ENCODE measurements at regions not wholly inside any gene's neighbourhood (a gene's known extent, or its start where the extent isn't known, plus 50 kb on each side); places are given as distances from the start of the nearest gene placed in this dataset.

DNA sequence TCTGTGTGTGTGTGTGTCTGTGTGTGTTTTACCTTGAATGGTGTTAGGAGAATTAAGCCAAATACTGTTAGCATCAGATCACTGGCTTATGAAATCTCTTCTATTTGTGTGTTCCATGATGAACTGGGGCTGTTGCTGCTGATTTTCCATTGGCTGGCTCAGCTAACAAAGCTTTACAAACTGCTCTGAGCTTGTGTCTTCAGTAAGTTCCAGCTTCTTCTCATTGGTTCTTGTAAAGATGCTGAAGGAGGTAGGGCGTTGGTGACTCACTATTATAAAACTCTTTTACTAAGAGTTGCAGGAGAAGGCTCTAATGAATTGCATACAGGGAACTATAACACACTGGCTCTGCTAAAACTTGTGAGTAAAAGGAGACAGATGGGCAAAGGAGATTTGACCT is 136.4 kb upstream of the PRKCQ start (continued):
- TF ChIP-seq, protein P1, sequence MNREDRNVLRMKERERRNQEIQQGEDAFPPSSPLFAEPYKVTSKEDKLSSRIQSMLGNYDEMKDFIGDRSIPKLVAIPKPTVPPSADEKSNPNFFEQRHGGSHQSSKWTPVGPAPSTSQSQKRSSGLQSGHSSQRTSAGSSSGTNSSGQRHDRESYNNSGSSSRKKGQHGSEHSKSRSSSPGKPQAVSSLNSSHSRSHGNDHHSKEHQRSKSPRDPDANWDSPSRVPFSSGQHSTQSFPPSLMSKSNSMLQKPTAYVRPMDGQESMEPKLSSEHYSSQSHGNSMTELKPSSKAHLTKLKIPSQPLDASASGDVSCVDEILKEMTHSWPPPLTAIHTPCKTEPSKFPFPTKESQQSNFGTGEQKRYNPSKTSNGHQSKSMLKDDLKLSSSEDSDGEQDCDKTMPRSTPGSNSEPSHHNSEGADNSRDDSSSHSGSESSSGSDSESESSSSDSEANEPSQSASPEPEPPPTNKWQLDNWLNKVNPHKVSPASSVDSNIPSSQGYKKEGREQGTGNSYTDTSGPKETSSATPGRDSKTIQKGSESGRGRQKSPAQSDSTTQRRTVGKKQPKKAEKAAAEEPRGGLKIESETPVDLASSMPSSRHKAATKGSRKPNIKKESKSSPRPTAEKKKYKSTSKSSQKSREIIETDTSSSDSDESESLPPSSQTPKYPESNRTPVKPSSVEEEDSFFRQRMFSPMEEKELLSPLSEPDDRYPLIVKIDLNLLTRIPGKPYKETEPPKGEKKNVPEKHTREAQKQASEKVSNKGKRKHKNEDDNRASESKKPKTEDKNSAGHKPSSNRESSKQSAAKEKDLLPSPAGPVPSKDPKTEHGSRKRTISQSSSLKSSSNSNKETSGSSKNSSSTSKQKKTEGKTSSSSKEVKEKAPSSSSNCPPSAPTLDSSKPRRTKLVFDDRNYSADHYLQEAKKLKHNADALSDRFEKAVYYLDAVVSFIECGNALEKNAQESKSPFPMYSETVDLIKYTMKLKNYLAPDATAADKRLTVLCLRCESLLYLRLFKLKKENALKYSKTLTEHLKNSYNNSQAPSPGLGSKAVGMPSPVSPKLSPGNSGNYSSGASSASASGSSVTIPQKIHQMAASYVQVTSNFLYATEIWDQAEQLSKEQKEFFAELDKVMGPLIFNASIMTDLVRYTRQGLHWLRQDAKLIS (CRISPR knock-in tag; IDR thresholded peaks at IDR 0.05): no peak
- TF ChIP-seq, protein P2, sequence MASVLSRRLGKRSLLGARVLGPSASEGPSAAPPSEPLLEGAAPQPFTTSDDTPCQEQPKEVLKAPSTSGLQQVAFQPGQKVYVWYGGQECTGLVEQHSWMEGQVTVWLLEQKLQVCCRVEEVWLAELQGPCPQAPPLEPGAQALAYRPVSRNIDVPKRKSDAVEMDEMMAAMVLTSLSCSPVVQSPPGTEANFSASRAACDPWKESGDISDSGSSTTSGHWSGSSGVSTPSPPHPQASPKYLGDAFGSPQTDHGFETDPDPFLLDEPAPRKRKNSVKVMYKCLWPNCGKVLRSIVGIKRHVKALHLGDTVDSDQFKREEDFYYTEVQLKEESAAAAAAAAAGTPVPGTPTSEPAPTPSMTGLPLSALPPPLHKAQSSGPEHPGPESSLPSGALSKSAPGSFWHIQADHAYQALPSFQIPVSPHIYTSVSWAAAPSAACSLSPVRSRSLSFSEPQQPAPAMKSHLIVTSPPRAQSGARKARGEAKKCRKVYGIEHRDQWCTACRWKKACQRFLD (CRISPR knock-in tag; IDR thresholded peaks at IDR 0.05): no peak
- TF ChIP-seq, protein P3, sequence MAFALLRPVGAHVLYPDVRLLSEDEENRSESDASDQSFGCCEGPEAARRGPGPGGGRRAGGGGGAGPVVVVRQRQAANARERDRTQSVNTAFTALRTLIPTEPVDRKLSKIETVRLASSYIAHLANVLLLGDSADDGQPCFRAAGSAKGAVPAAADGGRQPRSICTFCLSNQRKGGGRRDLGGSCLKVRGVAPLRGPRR (CRISPR knock-in tag; IDR thresholded peaks at IDR 0.05): no peak
- TF ChIP-seq ZNF707 (CRISPR knock-in tag; conservative IDR thresholded peaks at IDR 0.05): no peak
- TF ChIP-seq, protein P4, sequence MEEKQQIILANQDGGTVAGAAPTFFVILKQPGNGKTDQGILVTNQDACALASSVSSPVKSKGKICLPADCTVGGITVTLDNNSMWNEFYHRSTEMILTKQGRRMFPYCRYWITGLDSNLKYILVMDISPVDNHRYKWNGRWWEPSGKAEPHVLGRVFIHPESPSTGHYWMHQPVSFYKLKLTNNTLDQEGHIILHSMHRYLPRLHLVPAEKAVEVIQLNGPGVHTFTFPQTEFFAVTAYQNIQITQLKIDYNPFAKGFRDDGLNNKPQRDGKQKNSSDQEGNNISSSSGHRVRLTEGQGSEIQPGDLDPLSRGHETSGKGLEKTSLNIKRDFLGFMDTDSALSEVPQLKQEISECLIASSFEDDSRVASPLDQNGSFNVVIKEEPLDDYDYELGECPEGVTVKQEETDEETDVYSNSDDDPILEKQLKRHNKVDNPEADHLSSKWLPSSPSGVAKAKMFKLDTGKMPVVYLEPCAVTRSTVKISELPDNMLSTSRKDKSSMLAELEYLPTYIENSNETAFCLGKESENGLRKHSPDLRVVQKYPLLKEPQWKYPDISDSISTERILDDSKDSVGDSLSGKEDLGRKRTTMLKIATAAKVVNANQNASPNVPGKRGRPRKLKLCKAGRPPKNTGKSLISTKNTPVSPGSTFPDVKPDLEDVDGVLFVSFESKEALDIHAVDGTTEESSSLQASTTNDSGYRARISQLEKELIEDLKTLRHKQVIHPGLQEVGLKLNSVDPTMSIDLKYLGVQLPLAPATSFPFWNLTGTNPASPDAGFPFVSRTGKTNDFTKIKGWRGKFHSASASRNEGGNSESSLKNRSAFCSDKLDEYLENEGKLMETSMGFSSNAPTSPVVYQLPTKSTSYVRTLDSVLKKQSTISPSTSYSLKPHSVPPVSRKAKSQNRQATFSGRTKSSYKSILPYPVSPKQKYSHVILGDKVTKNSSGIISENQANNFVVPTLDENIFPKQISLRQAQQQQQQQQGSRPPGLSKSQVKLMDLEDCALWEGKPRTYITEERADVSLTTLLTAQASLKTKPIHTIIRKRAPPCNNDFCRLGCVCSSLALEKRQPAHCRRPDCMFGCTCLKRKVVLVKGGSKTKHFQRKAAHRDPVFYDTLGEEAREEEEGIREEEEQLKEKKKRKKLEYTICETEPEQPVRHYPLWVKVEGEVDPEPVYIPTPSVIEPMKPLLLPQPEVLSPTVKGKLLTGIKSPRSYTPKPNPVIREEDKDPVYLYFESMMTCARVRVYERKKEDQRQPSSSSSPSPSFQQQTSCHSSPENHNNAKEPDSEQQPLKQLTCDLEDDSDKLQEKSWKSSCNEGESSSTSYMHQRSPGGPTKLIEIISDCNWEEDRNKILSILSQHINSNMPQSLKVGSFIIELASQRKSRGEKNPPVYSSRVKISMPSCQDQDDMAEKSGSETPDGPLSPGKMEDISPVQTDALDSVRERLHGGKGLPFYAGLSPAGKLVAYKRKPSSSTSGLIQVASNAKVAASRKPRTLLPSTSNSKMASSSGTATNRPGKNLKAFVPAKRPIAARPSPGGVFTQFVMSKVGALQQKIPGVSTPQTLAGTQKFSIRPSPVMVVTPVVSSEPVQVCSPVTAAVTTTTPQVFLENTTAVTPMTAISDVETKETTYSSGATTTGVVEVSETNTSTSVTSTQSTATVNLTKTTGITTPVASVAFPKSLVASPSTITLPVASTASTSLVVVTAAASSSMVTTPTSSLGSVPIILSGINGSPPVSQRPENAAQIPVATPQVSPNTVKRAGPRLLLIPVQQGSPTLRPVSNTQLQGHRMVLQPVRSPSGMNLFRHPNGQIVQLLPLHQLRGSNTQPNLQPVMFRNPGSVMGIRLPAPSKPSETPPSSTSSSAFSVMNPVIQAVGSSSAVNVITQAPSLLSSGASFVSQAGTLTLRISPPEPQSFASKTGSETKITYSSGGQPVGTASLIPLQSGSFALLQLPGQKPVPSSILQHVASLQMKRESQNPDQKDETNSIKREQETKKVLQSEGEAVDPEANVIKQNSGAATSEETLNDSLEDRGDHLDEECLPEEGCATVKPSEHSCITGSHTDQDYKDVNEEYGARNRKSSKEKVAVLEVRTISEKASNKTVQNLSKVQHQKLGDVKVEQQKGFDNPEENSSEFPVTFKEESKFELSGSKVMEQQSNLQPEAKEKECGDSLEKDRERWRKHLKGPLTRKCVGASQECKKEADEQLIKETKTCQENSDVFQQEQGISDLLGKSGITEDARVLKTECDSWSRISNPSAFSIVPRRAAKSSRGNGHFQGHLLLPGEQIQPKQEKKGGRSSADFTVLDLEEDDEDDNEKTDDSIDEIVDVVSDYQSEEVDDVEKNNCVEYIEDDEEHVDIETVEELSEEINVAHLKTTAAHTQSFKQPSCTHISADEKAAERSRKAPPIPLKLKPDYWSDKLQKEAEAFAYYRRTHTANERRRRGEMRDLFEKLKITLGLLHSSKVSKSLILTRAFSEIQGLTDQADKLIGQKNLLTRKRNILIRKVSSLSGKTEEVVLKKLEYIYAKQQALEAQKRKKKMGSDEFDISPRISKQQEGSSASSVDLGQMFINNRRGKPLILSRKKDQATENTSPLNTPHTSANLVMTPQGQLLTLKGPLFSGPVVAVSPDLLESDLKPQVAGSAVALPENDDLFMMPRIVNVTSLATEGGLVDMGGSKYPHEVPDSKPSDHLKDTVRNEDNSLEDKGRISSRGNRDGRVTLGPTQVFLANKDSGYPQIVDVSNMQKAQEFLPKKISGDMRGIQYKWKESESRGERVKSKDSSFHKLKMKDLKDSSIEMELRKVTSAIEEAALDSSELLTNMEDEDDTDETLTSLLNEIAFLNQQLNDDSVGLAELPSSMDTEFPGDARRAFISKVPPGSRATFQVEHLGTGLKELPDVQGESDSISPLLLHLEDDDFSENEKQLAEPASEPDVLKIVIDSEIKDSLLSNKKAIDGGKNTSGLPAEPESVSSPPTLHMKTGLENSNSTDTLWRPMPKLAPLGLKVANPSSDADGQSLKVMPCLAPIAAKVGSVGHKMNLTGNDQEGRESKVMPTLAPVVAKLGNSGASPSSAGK (IDR thresholded peaks at IDR 0.05): no peak
